Esophagus muscularis mucosa (tissue), 4 donors: ENCODE measurements at regions not wholly inside any gene's neighbourhood (a gene's known extent, or its start where the extent isn't known, plus 50 kb on each side); places are given as distances from the start of the nearest gene placed in this dataset.

Experiments
- EP300 ChIP-seq: sonication (generic); formaldehyde crosslinking; IDR thresholded peaks from one replicate; pipeline ENCODE4 v1.6.1; 2017; ENCODE audit warnings: antibody characterized with exemption
- POLR2A ChIP-seq: fragments of 450-650 bp; IDR thresholded peaks from one replicate; pipeline ENCODE4 v1.6.1; 2017; ENCODE audit warnings: antibody characterized with exemption, moderate library complexity, mild to moderate bottlenecking, low read depth
- POLR2AphosphoS5 ChIP-seq, 2 donors: sonication (generic); formaldehyde crosslinking; IDR thresholded peaks; one replicate each; pipeline ENCODE4 v1.6.1; 2017; ENCODE audit warnings: antibody characterized with exemption in 2 of 2
- TF ChIP-seq, protein P1 (sequence below), 3 experiments: fragments of 200-600 bp in 2 of 3; fragments of 450-650 bp in 1 of 3; sonication (generic) in 2 of 3; IDR thresholded peaks; one replicate each; pipeline ENCODE4 v1.5.1; 2017 to 2019; ENCODE audit warnings: antibody characterized with exemption in 3 of 3, mild to moderate bottlenecking in 2 of 3, moderate library complexity in 1 of 3

DNA sequence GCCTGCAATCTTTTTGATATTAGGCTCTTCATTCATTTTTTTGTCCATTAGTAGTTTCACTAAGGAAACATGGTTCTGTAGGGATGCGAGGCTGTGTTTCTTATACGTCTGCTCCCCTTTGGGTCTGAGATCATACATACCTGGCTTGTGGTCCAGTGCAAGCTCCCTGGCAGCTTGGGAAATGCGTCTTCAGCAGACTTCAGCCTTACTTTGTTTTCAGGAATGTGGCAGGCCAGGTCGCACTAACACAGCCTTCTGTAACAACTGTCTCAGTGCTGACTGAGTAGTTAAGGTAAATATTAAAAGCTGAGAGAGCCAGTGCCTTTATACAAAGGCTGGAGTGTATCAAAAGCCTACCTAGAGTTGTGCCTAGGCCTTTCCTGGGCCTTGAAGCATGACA is 970.5 kb upstream of the EEF2KMT start:
- TF ChIP-seq, protein P1, sequence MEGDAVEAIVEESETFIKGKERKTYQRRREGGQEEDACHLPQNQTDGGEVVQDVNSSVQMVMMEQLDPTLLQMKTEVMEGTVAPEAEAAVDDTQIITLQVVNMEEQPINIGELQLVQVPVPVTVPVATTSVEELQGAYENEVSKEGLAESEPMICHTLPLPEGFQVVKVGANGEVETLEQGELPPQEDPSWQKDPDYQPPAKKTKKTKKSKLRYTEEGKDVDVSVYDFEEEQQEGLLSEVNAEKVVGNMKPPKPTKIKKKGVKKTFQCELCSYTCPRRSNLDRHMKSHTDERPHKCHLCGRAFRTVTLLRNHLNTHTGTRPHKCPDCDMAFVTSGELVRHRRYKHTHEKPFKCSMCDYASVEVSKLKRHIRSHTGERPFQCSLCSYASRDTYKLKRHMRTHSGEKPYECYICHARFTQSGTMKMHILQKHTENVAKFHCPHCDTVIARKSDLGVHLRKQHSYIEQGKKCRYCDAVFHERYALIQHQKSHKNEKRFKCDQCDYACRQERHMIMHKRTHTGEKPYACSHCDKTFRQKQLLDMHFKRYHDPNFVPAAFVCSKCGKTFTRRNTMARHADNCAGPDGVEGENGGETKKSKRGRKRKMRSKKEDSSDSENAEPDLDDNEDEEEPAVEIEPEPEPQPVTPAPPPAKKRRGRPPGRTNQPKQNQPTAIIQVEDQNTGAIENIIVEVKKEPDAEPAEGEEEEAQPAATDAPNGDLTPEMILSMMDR (IDR thresholded peaks at IDR 0.05) = no peak
- TF ChIP-seq POLR2AphosphoS5 (IDR thresholded peaks at IDR 0.05) = no peak
- TF ChIP-seq POLR2A = no peak
- TF ChIP-seq EP300 = no peak
